Neural cell (in vitro differentiated cells): ENCODE measurements at regions not wholly inside any gene's neighbourhood (a gene's known extent, or its start where the extent isn't known, plus 50 kb on each side); places are given as distances from the start of the nearest gene placed in this dataset.

Experiments
- H2AFZ ChIP-seq: fragments of 200-600, 300-800 bp; sonication (generic), shearing (Covaris generic); 2 replicates; pipeline ENCODE4 v1.6.0; 2014; ENCODE audit warnings: low read depth, mild to moderate bottlenecking, antibody characterized with exemption, low read length, moderate library complexity
- H3F3A ChIP-seq: fragments of 200-600 bp; shearing (Covaris generic); 2 replicates; pipeline ENCODE4 v1.6.1; 2016; ENCODE audit warnings: mild to moderate bottlenecking, moderate library complexity, mixed read lengths, antibody characterized with exemption, low read length; ENCODE audit not compliant: insufficient read depth, poor library complexity, severe bottlenecking
- H3K27ac ChIP-seq: fragments of 200-600, 300-800 bp; sonication (generic), shearing (Covaris generic); 2 replicates; pipeline ENCODE4 v1.5.1; 2014; ENCODE audit warnings: mild to moderate bottlenecking, low read length, moderate library complexity
- H3K27me3 ChIP-seq: fragments of 300-800, 200-600 bp; sonication (generic), shearing (Covaris generic); 2 replicates; pipeline ENCODE4 v1.6.0; 2014; ENCODE audit warnings: mild to moderate bottlenecking, low read depth, low read length, moderate library complexity; ENCODE audit not compliant: insufficient read depth
- H3K36me3 ChIP-seq: fragments of 300-800, 200-600 bp; sonication (generic), shearing (Covaris generic); 2 replicates; pipeline ENCODE4 v1.5.1; 2014; ENCODE audit warnings: mild to moderate bottlenecking, antibody characterized with exemption, low read length, moderate library complexity; ENCODE audit not compliant: insufficient read depth
- H3K4me2 ChIP-seq: fragments of 300-800, 200-600 bp; sonication (generic), shearing (Covaris generic); 2 replicates; pipeline ENCODE4 v1.6.0; 2014; ENCODE audit warnings: mild to moderate bottlenecking, low read length
- H3K4me3 ChIP-seq: fragments of 300-800, 200-600 bp; sonication (generic), shearing (Covaris generic); 2 replicates; pipeline ENCODE4 v1.5.1; 2014; ENCODE audit warnings: mild to moderate bottlenecking, low read length, moderate library complexity
- H3K79me2 ChIP-seq: fragments of 200-600 bp; shearing (Covaris generic); replicated peaks from 2 replicates; pipeline ENCODE4 v1.6.0; 2014; ENCODE audit warnings: mild to moderate bottlenecking, low read length, moderate library complexity; ENCODE audit not compliant: insufficient read depth
- H3K9ac ChIP-seq: fragments of 300-800, 200-600 bp; sonication (generic), shearing (Covaris generic); 2 replicates; pipeline ENCODE4 v1.6.1; 2016; ENCODE audit warnings: mild to moderate bottlenecking, low read length, mixed read lengths
- H3K9me2 ChIP-seq: fragments of 200-600 bp; shearing (Covaris generic); 2 replicates; pipeline ENCODE4 v1.6.1; 2016; ENCODE audit warnings: mild to moderate bottlenecking, low read length, mixed read lengths; ENCODE audit not compliant: insufficient read depth
- H3K9me3 ChIP-seq: fragments of 200-600, 300-800 bp; sonication (generic), shearing (Covaris generic); 2 replicates; pipeline ENCODE4 v1.6.1; 2016; ENCODE audit warnings: mild to moderate bottlenecking, mixed run types, low read length, moderate library complexity, mixed read lengths
- H4K20me1 ChIP-seq: fragments of 200-600 bp; shearing (Covaris generic); 2 replicates; pipeline ENCODE4 v1.6.1; 2016; ENCODE audit warnings: mild to moderate bottlenecking, mixed run types; ENCODE audit not compliant: insufficient read depth
- EP300 ChIP-seq: fragments of 450-650 bp; conservative IDR thresholded peaks from 2 replicates; pipeline ENCODE4 v1.6.1; 2014; ENCODE audit warnings: antibody characterized with exemption, mild to moderate bottlenecking, moderate library complexity; ENCODE audit not compliant: poor library complexity, severe bottlenecking
- EZH2 ChIP-seq: fragments of 200-600, 300-800 bp; shearing (Covaris generic), sonication (generic); IDR thresholded peaks from 2 replicates; pipeline ENCODE4 v1.6.1; 2014; ENCODE audit warnings: antibody characterized with exemption, low read length, borderline replicate concordance, mild to moderate bottlenecking; ENCODE audit not compliant: insufficient read depth, poor library complexity, severe bottlenecking
- MXI1 ChIP-seq: fragments of 450-650 bp; conservative IDR thresholded peaks from 2 replicates; pipeline ENCODE4 v1.6.1; 2014; ENCODE audit warnings: antibody characterized with exemption, mild to moderate bottlenecking; ENCODE audit not compliant: poor library complexity, severe bottlenecking
- POLR2AphosphoS5 ChIP-seq: IDR thresholded peaks from 2 replicates; pipeline ENCODE4 v1.6.1; 2012
- RAD21 ChIP-seq: fragments of 450-650 bp; conservative IDR thresholded peaks from 2 replicates; pipeline ENCODE4 v1.6.1; 2014; ENCODE audit warnings: antibody characterized with exemption, mild to moderate bottlenecking, moderate library complexity
- SMC3 ChIP-seq: fragments of 450-650 bp; conservative IDR thresholded peaks from 2 replicates; pipeline ENCODE4 v1.6.1; 2014; ENCODE audit warnings: antibody characterized with exemption, mild to moderate bottlenecking, moderate library complexity; ENCODE audit not compliant: poor library complexity
- TAF1 ChIP-seq: IDR thresholded peaks from 2 replicates; pipeline ENCODE4 v1.6.1; 2012; ENCODE audit warnings: low read depth
- TF ChIP-seq, protein P1 (sequence below): fragments of 450-650 bp; IDR thresholded peaks from 2 replicates; pipeline ENCODE4 v1.5.1; 2014; ENCODE audit warnings: antibody characterized with exemption, mild to moderate bottlenecking, moderate library complexity; ENCODE audit not compliant: poor library complexity, severe bottlenecking
- TF ChIP-seq, protein P2 (sequence below): IDR thresholded peaks from 2 replicates; pipeline ENCODE4 v1.6.1; 2012; ENCODE audit warnings: borderline replicate concordance

DNA sequence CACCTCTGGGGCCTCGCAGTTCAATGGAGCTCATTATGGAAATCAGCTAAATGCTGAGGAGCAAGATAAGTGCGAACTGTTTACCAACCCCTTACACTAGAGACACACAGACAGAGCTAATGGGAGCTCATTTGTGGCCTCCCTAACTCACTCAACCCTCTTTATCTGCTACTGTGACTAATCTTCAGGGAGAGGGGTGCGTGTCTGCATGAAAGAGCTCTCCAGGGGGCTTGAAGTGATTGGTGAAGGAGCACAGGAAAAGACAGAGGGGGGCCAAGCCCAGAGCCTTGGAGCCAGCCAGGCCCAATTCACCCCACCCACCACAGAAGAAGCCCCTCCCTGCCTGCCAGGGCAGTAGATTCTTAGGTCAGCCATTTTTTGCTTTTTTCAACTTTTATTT, 466.8 kb upstream of the BRINP1 start:
- no peaks in the 10 kb centered on the region for H3K9me3 ChIP-seq
- no peak overlapping the region for H3K9ac ChIP-seq
- TF ChIP-seq EP300 (no peak), SMC3 (no peak), EZH2 (no peak), MXI1 (no peak), POLR2AphosphoS5 (no peak), RAD21 (no peak), TAF1 (no peak)
- TF ChIP-seq, protein P1, sequence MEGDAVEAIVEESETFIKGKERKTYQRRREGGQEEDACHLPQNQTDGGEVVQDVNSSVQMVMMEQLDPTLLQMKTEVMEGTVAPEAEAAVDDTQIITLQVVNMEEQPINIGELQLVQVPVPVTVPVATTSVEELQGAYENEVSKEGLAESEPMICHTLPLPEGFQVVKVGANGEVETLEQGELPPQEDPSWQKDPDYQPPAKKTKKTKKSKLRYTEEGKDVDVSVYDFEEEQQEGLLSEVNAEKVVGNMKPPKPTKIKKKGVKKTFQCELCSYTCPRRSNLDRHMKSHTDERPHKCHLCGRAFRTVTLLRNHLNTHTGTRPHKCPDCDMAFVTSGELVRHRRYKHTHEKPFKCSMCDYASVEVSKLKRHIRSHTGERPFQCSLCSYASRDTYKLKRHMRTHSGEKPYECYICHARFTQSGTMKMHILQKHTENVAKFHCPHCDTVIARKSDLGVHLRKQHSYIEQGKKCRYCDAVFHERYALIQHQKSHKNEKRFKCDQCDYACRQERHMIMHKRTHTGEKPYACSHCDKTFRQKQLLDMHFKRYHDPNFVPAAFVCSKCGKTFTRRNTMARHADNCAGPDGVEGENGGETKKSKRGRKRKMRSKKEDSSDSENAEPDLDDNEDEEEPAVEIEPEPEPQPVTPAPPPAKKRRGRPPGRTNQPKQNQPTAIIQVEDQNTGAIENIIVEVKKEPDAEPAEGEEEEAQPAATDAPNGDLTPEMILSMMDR = no peak
- TF ChIP-seq, protein P2, sequence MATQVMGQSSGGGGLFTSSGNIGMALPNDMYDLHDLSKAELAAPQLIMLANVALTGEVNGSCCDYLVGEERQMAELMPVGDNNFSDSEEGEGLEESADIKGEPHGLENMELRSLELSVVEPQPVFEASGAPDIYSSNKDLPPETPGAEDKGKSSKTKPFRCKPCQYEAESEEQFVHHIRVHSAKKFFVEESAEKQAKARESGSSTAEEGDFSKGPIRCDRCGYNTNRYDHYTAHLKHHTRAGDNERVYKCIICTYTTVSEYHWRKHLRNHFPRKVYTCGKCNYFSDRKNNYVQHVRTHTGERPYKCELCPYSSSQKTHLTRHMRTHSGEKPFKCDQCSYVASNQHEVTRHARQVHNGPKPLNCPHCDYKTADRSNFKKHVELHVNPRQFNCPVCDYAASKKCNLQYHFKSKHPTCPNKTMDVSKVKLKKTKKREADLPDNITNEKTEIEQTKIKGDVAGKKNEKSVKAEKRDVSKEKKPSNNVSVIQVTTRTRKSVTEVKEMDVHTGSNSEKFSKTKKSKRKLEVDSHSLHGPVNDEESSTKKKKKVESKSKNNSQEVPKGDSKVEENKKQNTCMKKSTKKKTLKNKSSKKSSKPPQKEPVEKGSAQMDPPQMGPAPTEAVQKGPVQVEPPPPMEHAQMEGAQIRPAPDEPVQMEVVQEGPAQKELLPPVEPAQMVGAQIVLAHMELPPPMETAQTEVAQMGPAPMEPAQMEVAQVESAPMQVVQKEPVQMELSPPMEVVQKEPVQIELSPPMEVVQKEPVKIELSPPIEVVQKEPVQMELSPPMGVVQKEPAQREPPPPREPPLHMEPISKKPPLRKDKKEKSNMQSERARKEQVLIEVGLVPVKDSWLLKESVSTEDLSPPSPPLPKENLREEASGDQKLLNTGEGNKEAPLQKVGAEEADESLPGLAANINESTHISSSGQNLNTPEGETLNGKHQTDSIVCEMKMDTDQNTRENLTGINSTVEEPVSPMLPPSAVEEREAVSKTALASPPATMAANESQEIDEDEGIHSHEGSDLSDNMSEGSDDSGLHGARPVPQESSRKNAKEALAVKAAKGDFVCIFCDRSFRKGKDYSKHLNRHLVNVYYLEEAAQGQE = no peak
- no peaks in the 10 kb centered on the region for H3K9me2 ChIP-seq
- H3K79me2 ChIP-seq = no peaks in the 10 kb centered on the region
- H4K20me1 ChIP-seq = no peaks in the 10 kb centered on the region
- no peaks in the 10 kb centered on the region for H3K36me3 ChIP-seq
- H3K27ac ChIP-seq = no peak overlapping the region
- H3K27me3 ChIP-seq = no peaks in the 10 kb centered on the region
- no peak overlapping the region for H3K4me2 ChIP-seq
- H3K4me3 ChIP-seq = no peak overlapping the region
- no peaks in the 10 kb centered on the region for H3F3A ChIP-seq
- H2AFZ ChIP-seq = no peak overlapping the region

DNA sequence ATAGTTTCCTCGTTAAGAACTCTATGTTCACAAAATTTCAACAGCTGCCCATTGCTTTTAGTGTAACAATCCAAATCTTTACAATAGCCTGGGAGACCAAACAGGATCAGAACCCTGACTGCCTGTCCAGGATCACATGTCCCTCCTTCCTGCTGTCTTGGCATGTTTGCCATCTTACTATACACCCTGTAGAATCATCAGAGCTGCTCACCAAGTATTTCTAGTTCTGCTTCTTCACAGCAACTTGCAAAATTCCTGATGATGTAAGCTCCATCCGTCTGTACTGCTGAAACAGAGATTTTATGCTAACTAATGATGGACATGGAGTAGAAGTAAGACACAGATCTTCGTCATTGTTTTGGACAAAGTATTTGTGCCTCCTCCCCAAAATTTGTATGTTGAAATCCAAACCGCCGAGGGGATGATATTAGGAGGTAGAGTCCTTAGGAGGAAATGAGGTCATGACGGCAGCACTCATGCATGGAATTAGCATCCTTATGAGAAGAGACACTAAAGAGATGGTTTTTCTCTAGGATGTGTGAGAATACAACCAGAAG, 464.9 kb upstream of the BRINP1 start:
- Histone ChIP-seq H3K4me3 (no peak overlapping the region), H3K27ac (no peak overlapping the region), H4K20me1 (no peaks in the 10 kb centered on the region), H3K79me2 (no peaks in the 10 kb centered on the region), H2AFZ (no peak overlapping the region), H3K9ac (no peak overlapping the region), H3K4me2 (no peak overlapping the region), H3K36me3 (no peaks in the 10 kb centered on the region), H3K27me3 (no peaks in the 10 kb centered on the region), H3F3A (no peaks in the 10 kb centered on the region), H3K9me3 (no peaks in the 10 kb centered on the region), H3K9me2 (no peaks in the 10 kb centered on the region)
- TF ChIP-seq EP300 = no peak

DNA sequence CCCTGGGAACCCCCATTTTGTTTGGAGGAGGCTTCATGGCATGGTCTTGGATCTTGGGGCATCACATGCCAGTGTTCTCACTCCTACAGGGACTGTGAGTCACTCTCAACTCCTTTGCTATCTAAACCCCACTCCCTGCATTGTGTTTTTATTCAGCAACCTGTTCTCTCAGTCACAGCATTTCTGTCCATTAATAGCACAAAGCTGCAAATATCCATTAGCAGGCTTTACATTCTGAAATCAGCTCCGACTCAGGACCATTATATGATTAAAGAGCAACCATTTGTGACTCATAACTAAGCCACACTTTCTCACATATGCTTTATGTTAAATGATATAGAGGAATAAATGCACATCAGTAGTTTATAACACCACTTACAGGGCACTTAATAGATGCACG, 462.1 kb upstream of the BRINP1 start:
- H3K4me3 ChIP-seq = no peak overlapping the region
- no peaks in the 10 kb centered on the region for H3K9me2 ChIP-seq
- no peaks in the 10 kb centered on the region for H3K36me3 ChIP-seq
- H3K79me2 ChIP-seq = no peaks in the 10 kb centered on the region
- no peak overlapping the region for H3K4me2 ChIP-seq
- H3K9ac ChIP-seq = no peak overlapping the region
- H2AFZ ChIP-seq = no peak overlapping the region
- no peaks in the 10 kb centered on the region for H4K20me1 ChIP-seq
- no peak overlapping the region for H3K27ac ChIP-seq
- no peaks in the 10 kb centered on the region for H3F3A ChIP-seq
- no peaks in the 10 kb centered on the region for H3K9me3 ChIP-seq
- TF ChIP-seq POLR2AphosphoS5 (no peak), RAD21 (no peak), EP300 (no peak), TAF1 (no peak), SMC3 (no peak), EZH2 (no peak), MXI1 (no peak)
- TF ChIP-seq, protein P1 = no peak
- TF ChIP-seq, protein P2 = no peak
- no peaks in the 10 kb centered on the region for H3K27me3 ChIP-seq
